ENCODE measurements at regions not wholly inside any gene's neighbourhood (a gene's known extent, or its start where the extent isn't known, plus 50 kb on each side); places are given as distances from the start of the nearest gene placed in this dataset.

- no peak for TF ChIP-seq CTCF (IDR thresholded peaks at IDR 0.05)
- no peak for TF ChIP-seq EZH2 (IDR thresholded peaks at IDR 0.05)
- TF ChIP-seq EZH2phosphoT487 (IDR thresholded peaks at IDR 0.05) = no peak
Measured at GRCh38 chr16:8053437-8053836, 536.9 kb downstream of the TMEM114 start.

Measured in neural progenitor cell (in vitro differentiated cells).